ENCODE measurements at regions not wholly inside any gene's neighbourhood (a gene's known extent, or its start where the extent isn't known, plus 50 kb on each side); places are given as distances from the start of the nearest gene placed in this dataset.

- no peak for TF ChIP-seq CTCF (IDR thresholded peaks at IDR 0.05; ENCODE audit: extremely low read depth in 1 of 2, insufficient read depth in 1 of 2, low read depth in 1 of 2, low read length in 2 of 2)
- TF ChIP-seq JUN (IDR thresholded peaks at IDR 0.05; ENCODE audit: borderline replicate concordance, insufficient read depth, insufficient read length, low read depth) = no peak
- no peak for TF ChIP-seq POLR2A (IDR thresholded peaks at IDR 0.05; ENCODE audit: low read depth, low read length)
- TF ChIP-seq EZH2 (IDR thresholded peaks at IDR 0.05; ENCODE audit: borderline replicate concordance, low read depth, low read length, severe bottlenecking) = no peak
- no peak for TF ChIP-seq GATA2 (IDR thresholded peaks at IDR 0.05; ENCODE audit: insufficient read depth, insufficient read length, low read depth, low read length)
- TF ChIP-seq MYC (IDR thresholded peaks at IDR 0.05; ENCODE audit: low read depth, low read length) = no peak
- TF ChIP-seq POLR2AphosphoS5 (IDR thresholded peaks at IDR 0.05; ENCODE audit: insufficient read depth, low read depth, low read length) = no peak
These were observed 116.0 kb upstream of the ARGLU1 start for GRCh38 chr13:106683918-106684317.
